HG03139 (cell line): ENCODE measurements at regions not wholly inside any gene's neighbourhood (a gene's known extent, or its start where the extent isn't known, plus 50 kb on each side); places are given as distances from the start of the nearest gene placed in this dataset.
"Not testable (repeated sequence)": the region's sequence is repeated elsewhere in the genome, so short reads cannot be mapped to it uniquely, and the experiment has no call there.

Experiments used
- ATAC-seq: cut with Tn5 transposase; IDR thresholded peaks from one replicate; pipeline ENCODE4 v1.9.1; 2021; ENCODE audit not compliant: unreplicated experiment

GRCh38 chr1:199858171-199858570 lies 169.3 kb upstream of the NR5A2 start:
- ATAC-seq, result no peak

GRCh38 chr1:199858856-199859255 lies 168.7 kb upstream of the NR5A2 start:
- no peak for ATAC-seq

GRCh38 chr1:199859491-199859933 lies 168.0 kb upstream of the NR5A2 start:
- ATAC-seq, result no peak

GRCh38 chr1:199861020-199861795 lies 166.3 kb upstream of the NR5A2 start:
- ATAC-seq, result no peak

- no peak for ATAC-seq
These were observed 165.5 kb upstream of the NR5A2 start for GRCh38 chr1:199862047-199862446.

GRCh38 chr1:199866210-199866617 lies 161.3 kb upstream of the NR5A2 start:
- no peak for ATAC-seq

GRCh38 chr1:199867601-199868000 lies 159.9 kb upstream of the NR5A2 start:
- ATAC-seq, result no peak

GRCh38 chr1:199868777-199869176 lies 158.7 kb upstream of the NR5A2 start:
- no peak for ATAC-seq

GRCh38 chr1:199875337-199875736 lies 152.2 kb upstream of the NR5A2 start:
- ATAC-seq, result no peak

GRCh38 chr1:199875856-199876255 lies 151.7 kb upstream of the NR5A2 start:
- no peak for ATAC-seq

- ATAC-seq, result no peak
These were observed 149.8 kb upstream of the NR5A2 start for GRCh38 chr1:199877526-199878384.

- no peak for ATAC-seq
These were observed 148.7 kb upstream of the NR5A2 start for GRCh38 chr1:199878823-199879222.

GRCh38 chr1:199898654-199899053 lies 128.9 kb upstream of the NR5A2 start:
- no peak for ATAC-seq

GRCh38 chr1:199901341-199901740 lies 126.2 kb upstream of the NR5A2 start:
- ATAC-seq, result no peak

GRCh38 chr1:199907361-199907760 lies 120.1 kb upstream of the NR5A2 start:
- no peak for ATAC-seq

- ATAC-seq, result no peak
These were observed 118.4 kb upstream of the NR5A2 start for GRCh38 chr1:199909137-199909536.

- ATAC-seq, result no peak
These were observed 114.2 kb upstream of the NR5A2 start for GRCh38 chr1:199913318-199913717.

- ATAC-seq, result no peak
These were observed 113.0 kb upstream of the NR5A2 start for GRCh38 chr1:199914546-199914945.

- no peak for ATAC-seq
These were observed 109.2 kb upstream of the NR5A2 start for GRCh38 chr1:199918196-199918769.

- no peak for ATAC-seq
These were observed 106.9 kb upstream of the NR5A2 start for GRCh38 chr1:199920635-199921034.

- ATAC-seq, result no peak
These were observed 98.0 kb upstream of the NR5A2 start for GRCh38 chr1:199929556-199929955.

GRCh38 chr1:199930067-199930466 lies 97.4 kb upstream of the NR5A2 start:
- not testable (repeated sequence) for ATAC-seq
